H1 (cell line): ENCODE measurements at regions not wholly inside any gene's neighbourhood (a gene's known extent, or its start where the extent isn't known, plus 50 kb on each side); places are given as distances from the start of the nearest gene placed in this dataset.

Source experiments
- CTCF ChIA-PET: fragments of 300-600 bp; sonication (Branson Sonifier 250); formaldehyde crosslinking; loops from one replicate; lab custom pipeline; 2021; ENCODE audit not compliant: partially characterized antibody; lab: Charles Lee
- POLR2A ChIA-PET: fragments of 300-600 bp; sonication (Branson Sonifier 250); formaldehyde crosslinking; loops from one replicate; lab custom pipeline; 2021; ENCODE audit warnings: inconsistent platforms; ENCODE audit not compliant: partially characterized antibody; lab: Charles Lee
- DNase-seq, 2 experiments: peaks; one replicate each; pipeline versions ENCODE4 v3.0.0 to v3.0.0-alpha.2; 2010 to 2022; ENCODE audit warnings: low spot score in 2 of 2, low read depth in 1 of 2, mixed read lengths in 1 of 2
- FAIRE-seq: peaks from 2 replicates; lab custom pipeline; 2011; peaks lifted over from hg19 to GRCh38; lab: Jason Lieb, UNC
- H2AFZ ChIP-seq: 2 replicates; pipeline ENCODE4 v1.8.1; 2012; ENCODE audit warnings: low read length, inconsistent platforms
- H2AK5ac ChIP-seq: 2 replicates; pipeline ENCODE4 v1.6.1; 2013; ENCODE audit warnings: low read depth, low read length
- H2BK120ac ChIP-seq: replicated peaks from 2 replicates; pipeline ENCODE3; 2013; ENCODE audit warnings: low read depth, low read length, inconsistent platforms
- H2BK12ac ChIP-seq: 2 replicates; pipeline ENCODE4 v1.6.1; 2013; ENCODE audit warnings: low read depth, low read length
- H2BK15ac ChIP-seq: 2 replicates; pipeline ENCODE4 v1.6.1; 2013; ENCODE audit warnings: low read length
- H2BK20ac ChIP-seq: 2 replicates; pipeline ENCODE4 v1.6.1; 2013; ENCODE audit warnings: low read length
- H2BK5ac ChIP-seq: 2 replicates; pipeline ENCODE4 v1.6.1; 2013; ENCODE audit warnings: low read depth, low read length
- H3K14ac ChIP-seq: 2 replicates; pipeline ENCODE4 v1.6.1; 2013; ENCODE audit warnings: inconsistent platforms; ENCODE audit not compliant: insufficient read length
- H3K18ac ChIP-seq: 2 replicates; pipeline ENCODE4 v1.6.1; 2013; ENCODE audit warnings: low read length; ENCODE audit errors: extremely low read depth
- H3K23ac ChIP-seq: 2 replicates; pipeline ENCODE4 v1.6.1; 2013; ENCODE audit warnings: inconsistent platforms; ENCODE audit not compliant: insufficient read length
- H3K23me2 ChIP-seq: 2 replicates; pipeline ENCODE4 v1.6.1; 2013; ENCODE audit warnings: low read depth, low read length
- H3K27ac ChIP-seq: 2 replicates; pipeline ENCODE4 v1.6.1; 2011; ENCODE audit warnings: low read depth, low read length, inconsistent platforms
- H3K27me3 ChIP-seq, 4 experiments: replicated peaks in 1 of 4; 1 replicate in 1 of 4; 2 replicates in 3 of 4; pipeline versions ENCODE4 v1.6.1 to v1.8.1; 2011 to 2013; ENCODE audit warnings: low read length in 3 of 4, mild to moderate bottlenecking in 3 of 4, inconsistent platforms in 2 of 4, mixed read lengths in 2 of 4, moderate library complexity in 1 of 4; ENCODE audit not compliant: control insufficient read depth in 3 of 4, insufficient read depth in 3 of 4; ENCODE audit errors: extremely low read depth in 1 of 4
- H3K36me3 ChIP-seq, 4 experiments: 2 replicates each; pipeline versions ENCODE4 v1.6.1 to v1.8.1; 2011 to 2013; ENCODE audit warnings: mild to moderate bottlenecking in 4 of 4, low read length in 3 of 4, moderate library complexity in 2 of 4, control low read depth in 1 of 4, inconsistent platforms in 1 of 4; ENCODE audit not compliant: insufficient read depth in 4 of 4, control insufficient read depth in 2 of 4
- H3K4ac ChIP-seq: replicated peaks from 2 replicates; pipeline ENCODE3; 2013; ENCODE audit warnings: low read length, low read depth, mixed read lengths, inconsistent platforms; ENCODE audit not compliant: insufficient read length
- H3K4me1 ChIP-seq, 4 experiments: replicated peaks in 1 of 4; 1 replicate in 1 of 4; 2 replicates in 3 of 4; pipeline versions ENCODE4 v1.6.1 to v1.8.1; 2011 to 2013; ENCODE audit warnings: low read length in 3 of 4, inconsistent platforms in 2 of 4, mixed read lengths in 1 of 4; ENCODE audit not compliant: insufficient read depth in 4 of 4, control insufficient read depth in 3 of 4
- H3K4me2 ChIP-seq, 2 experiments: 2 replicates each; pipeline versions ENCODE4 v1.6.1 to v1.8.1; 2011 to 2013; ENCODE audit warnings: low read depth in 2 of 2, low read length in 2 of 2, control low read depth in 1 of 2, inconsistent platforms in 1 of 2, mild to moderate bottlenecking in 1 of 2; ENCODE audit not compliant: insufficient read depth in 1 of 2
- H3K4me3 ChIP-seq, 4 experiments: fragments of 200-600, 300-600 bp in 1 of 4; sonication (generic), shearing (Covaris generic), sonication (Bioruptor Twin) in 1 of 4; 2 replicates each; pipeline versions ENCODE4 v1.5.1 to v1.8.1; 2011 to 2016; ENCODE audit warnings: low read length in 4 of 4, low read depth in 3 of 4, control low read depth in 2 of 4, inconsistent platforms in 2 of 4, mild to moderate bottlenecking in 2 of 4, mixed read lengths in 1 of 4, moderate library complexity in 1 of 4; ENCODE audit not compliant: insufficient read depth in 2 of 4; ENCODE audit errors: extremely low read depth in 1 of 4
- H3K56ac ChIP-seq: replicated peaks from 2 replicates; pipeline ENCODE3; 2013; ENCODE audit warnings: low read depth, mild to moderate bottlenecking, mixed read lengths, low read length, inconsistent platforms; ENCODE audit not compliant: insufficient read length
- H3K79me1 ChIP-seq: 2 replicates; pipeline ENCODE4 v1.6.1; 2013; ENCODE audit warnings: low read depth, low read length, control low read depth
- H3K79me2 ChIP-seq, 2 experiments: 2 replicates each; pipeline versions ENCODE4 v1.6.1 to v1.8.1; 2012 to 2013; ENCODE audit warnings: low read length in 2 of 2, mild to moderate bottlenecking in 2 of 2, inconsistent platforms in 1 of 2; ENCODE audit not compliant: insufficient read depth in 2 of 2, control insufficient read depth in 1 of 2
- H3K9ac ChIP-seq, 4 experiments: replicated peaks in 1 of 4; 1 replicate in 1 of 4; 2 replicates in 3 of 4; pipeline versions ENCODE4 v1.6.1 to v1.8.1; 2011 to 2013; ENCODE audit warnings: low read depth in 3 of 4, low read length in 3 of 4, control low read depth in 2 of 4, mild to moderate bottlenecking in 2 of 4, moderate library complexity in 2 of 4, inconsistent platforms in 1 of 4; ENCODE audit errors: extremely low read depth in 1 of 4
- H3K9me3 ChIP-seq, 2 experiments: 2 replicates each; pipeline versions ENCODE4 v1.6.1 to v1.8.1; 2012 to 2013; ENCODE audit warnings: mild to moderate bottlenecking in 2 of 2, moderate library complexity in 2 of 2, control low read depth in 1 of 2, inconsistent platforms in 1 of 2, low read depth in 1 of 2, low read length in 1 of 2, mixed read lengths in 1 of 2; ENCODE audit not compliant: insufficient read depth in 2 of 2
- H4K20me1 ChIP-seq, 2 experiments: replicated peaks in 1 of 2; 2 replicates each; pipeline versions ENCODE3 to v1.8.1; 2011 to 2013; ENCODE audit warnings: inconsistent platforms in 2 of 2, low read length in 2 of 2, mild to moderate bottlenecking in 1 of 2; ENCODE audit not compliant: insufficient read depth in 2 of 2, control insufficient read depth in 1 of 2
- H4K5ac ChIP-seq: 2 replicates; pipeline ENCODE4 v1.6.1; 2013; ENCODE audit warnings: low read length, low read depth, mixed read lengths, inconsistent platforms; ENCODE audit not compliant: insufficient read length
- H4K8ac ChIP-seq: 2 replicates; pipeline ENCODE4 v1.8.0; 2013; ENCODE audit warnings: mild to moderate bottlenecking, moderate library complexity, low read length, inconsistent platforms; ENCODE audit not compliant: insufficient read depth; ENCODE audit errors: extremely low read depth
- H4K91ac ChIP-seq: replicated peaks from 2 replicates; pipeline ENCODE3; 2013; ENCODE audit warnings: low read length, mixed read lengths, inconsistent platforms; ENCODE audit not compliant: insufficient read length
- BRCA1 ChIP-seq: IDR thresholded peaks from 2 replicates; pipeline ENCODE4 v1.6.1; 2012; ENCODE audit warnings: low read depth, low read length, improper control_type of control experiment
- KDM1A ChIP-seq: fragments of 200-600, 300-600 bp; sonication (generic); IDR thresholded peaks from 2 replicates; pipeline ENCODE4 v1.7.1; 2016; ENCODE audit warnings: mild to moderate bottlenecking, low read length, borderline replicate concordance
- RNF2 ChIP-seq: fragments of 200-900, 300-1000 bp; sonication (generic); IDR thresholded peaks from 2 replicates; pipeline ENCODE4 v1.7.1; 2016; ENCODE audit warnings: borderline replicate concordance, low read depth, mild to moderate bottlenecking, antibody characterized with exemption, low read length; ENCODE audit not compliant: poor library complexity, severe bottlenecking; ENCODE audit errors: missing control alignments
- TAF7 ChIP-seq: optimal IDR thresholded peaks from 2 replicates; pipeline ENCODE3; 2011; ENCODE audit warnings: low read depth, mild to moderate bottlenecking, inconsistent platforms, low read length, moderate library complexity, borderline replicate concordance
- TCF12 ChIP-seq: IDR thresholded peaks from 2 replicates; pipeline ENCODE4 v1.6.1; 2011; ENCODE audit warnings: low read depth, mild to moderate bottlenecking, low read length
- WGBS, 2 experiments: shearing (Covaris generic) in 1 of 2; methylation state at CpG; one replicate each; pipeline versions ENCODE4 v1.1.6 to v1.1.7; 2013 to 2015; ENCODE audit warnings: low lambda C conversion rate in 2 of 2, mixed read lengths in 2 of 2, inconsistent platforms in 1 of 2, low coverage in 1 of 2, missing lambda C conversion rate in 1 of 2; ENCODE audit not compliant: insufficient replicate concordance in 2 of 2, insufficient coverage in 1 of 2, insufficient read length in 1 of 2; ENCODE audit errors: extremely low coverage in 1 of 2, missing lambda C conversion rate in 1 of 2; 5-methylcytosine and 5-hydroxymethylcytosine counted together
- TF ChIP-seq, protein P1 (sequence below): IDR thresholded peaks from 2 replicates; pipeline ENCODE4 v1.6.1; 2012; ENCODE audit warnings: inconsistent platforms

DNA sequence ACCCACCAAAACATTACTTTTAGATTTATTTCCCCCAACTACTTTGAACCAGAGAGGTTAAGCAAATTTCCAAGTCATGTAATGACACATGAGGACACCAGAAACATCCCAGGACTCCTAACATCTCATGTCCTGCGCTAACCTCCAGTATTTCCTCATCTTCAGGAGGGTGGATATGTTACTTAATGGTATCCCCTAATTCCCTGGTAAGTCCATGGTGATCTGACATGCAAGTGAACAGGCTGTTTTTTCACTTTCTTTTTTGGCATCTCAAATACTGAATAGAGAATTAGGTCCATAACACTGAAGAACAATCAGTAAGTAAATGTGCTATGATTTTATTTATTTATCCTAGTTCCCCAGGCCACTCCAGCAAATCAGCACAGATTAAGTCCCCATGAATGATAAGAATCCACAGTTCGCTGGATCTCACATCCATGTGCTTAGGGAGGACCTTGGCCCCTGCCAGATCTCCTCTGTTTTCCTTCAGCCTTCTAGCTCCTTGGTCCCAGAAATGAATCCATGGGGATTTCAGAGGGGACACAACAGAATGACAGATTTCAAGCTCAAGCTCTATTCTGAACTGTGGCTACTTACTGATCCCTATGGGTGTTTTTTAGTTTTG is 334.6 kb downstream of the CDC5L start:
- Histone ChIP-seq H3K36me3 (no peaks in the 10 kb centered on the region), H3K23me2 (no peaks in the 10 kb centered on the region), H3K79me2 (no peaks in the 10 kb centered on the region), H3K14ac (no peak overlapping the region), H3K27me3 (no peaks in the 10 kb centered on the region), H2AFZ (no peak overlapping the region), H3K4me3 (no peak overlapping the region), H2BK5ac (no peak overlapping the region), H3K4ac (no peak overlapping the region), H2AK5ac (no peak overlapping the region), H2BK15ac (no peak overlapping the region), H3K23ac (no peak overlapping the region), H3K79me1 (no peaks in the 10 kb centered on the region), H2BK120ac (no peak overlapping the region), H4K8ac (no peak overlapping the region), H3K9me3 (no peaks in the 10 kb centered on the region), H3K18ac (no peak overlapping the region), H3K9ac (no peak overlapping the region), H3K4me1 (no peaks in the 10 kb centered on the region), H4K5ac (no peak overlapping the region), H3K27ac (no peak overlapping the region), H2BK20ac (no peak overlapping the region), H3K56ac (no peak overlapping the region), H4K91ac (no peak overlapping the region), H3K4me2 (no peak overlapping the region), H4K20me1 (no peaks in the 10 kb centered on the region), H2BK12ac (no peak overlapping the region)
- WGBS, 2 experiments = 82% methylated on average over 2 of the region's 2 CpGs; no CpG with 5 or more reads in 1 of the 2 experiments
- TF ChIP-seq BRCA1 = no peak
- no peak for TF ChIP-seq TCF12
- TF ChIP-seq RNF2 = no peak
- TF ChIP-seq, protein P1, sequence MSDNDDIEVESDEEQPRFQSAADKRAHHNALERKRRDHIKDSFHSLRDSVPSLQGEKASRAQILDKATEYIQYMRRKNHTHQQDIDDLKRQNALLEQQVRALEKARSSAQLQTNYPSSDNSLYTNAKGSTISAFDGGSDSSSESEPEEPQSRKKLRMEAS = no peak
- no peak for TF ChIP-seq TAF7
- no peak for TF ChIP-seq KDM1A
- CTCF ChIA-PET = no interaction called here
- FAIRE-seq (no peak), DNase-seq (no peak)
- POLR2A ChIA-PET = no interaction called here
